ENCODE measurements at regions not wholly inside any gene's neighbourhood (a gene's known extent, or its start where the extent isn't known, plus 50 kb on each side); places are given as distances from the start of the nearest gene placed in this dataset.

DNA sequence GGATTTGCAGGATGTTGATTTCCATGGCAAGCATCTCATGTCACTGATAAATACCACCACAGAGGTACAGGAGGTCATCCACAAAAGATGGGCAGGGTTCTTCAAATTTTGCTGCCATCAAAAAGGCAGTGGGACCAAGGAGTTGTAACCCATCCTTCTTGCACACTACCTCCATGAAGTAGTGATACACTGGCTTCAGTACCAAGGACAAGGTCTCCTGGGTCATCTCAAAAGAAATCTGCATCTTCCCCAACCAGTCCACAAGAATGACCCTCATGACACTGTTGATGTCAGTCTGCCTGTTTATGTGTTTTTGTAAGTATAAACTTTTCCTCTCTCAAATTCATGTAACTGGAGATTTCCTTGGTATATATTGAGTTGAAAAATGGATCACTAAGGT, 298.2 kb downstream of the CDH9 start:
- DNase-seq (ENCODE audit: low spot score in 2 of 2) (no peak), ATAC-seq (replicated peaks; ENCODE audit: extremely low read depth, poor library complexity, severe bottlenecking) (no peak)
- H3K4me3 Mint-ChIP-seq = no peak overlapping the region
- H3K27ac Mint-ChIP-seq (ENCODE audit: low read depth) = no peak overlapping the region
- no peaks in the 10 kb centered on the region for H3K27me3 Mint-ChIP-seq
- no peaks in the 10 kb centered on the region for H3K9me3 Mint-ChIP-seq
- H3K4me1 Mint-ChIP-seq = no peaks in the 10 kb centered on the region
- H3K36me3 Mint-ChIP-seq (ENCODE audit: insufficient read depth) = no peaks in the 10 kb centered on the region

DNA sequence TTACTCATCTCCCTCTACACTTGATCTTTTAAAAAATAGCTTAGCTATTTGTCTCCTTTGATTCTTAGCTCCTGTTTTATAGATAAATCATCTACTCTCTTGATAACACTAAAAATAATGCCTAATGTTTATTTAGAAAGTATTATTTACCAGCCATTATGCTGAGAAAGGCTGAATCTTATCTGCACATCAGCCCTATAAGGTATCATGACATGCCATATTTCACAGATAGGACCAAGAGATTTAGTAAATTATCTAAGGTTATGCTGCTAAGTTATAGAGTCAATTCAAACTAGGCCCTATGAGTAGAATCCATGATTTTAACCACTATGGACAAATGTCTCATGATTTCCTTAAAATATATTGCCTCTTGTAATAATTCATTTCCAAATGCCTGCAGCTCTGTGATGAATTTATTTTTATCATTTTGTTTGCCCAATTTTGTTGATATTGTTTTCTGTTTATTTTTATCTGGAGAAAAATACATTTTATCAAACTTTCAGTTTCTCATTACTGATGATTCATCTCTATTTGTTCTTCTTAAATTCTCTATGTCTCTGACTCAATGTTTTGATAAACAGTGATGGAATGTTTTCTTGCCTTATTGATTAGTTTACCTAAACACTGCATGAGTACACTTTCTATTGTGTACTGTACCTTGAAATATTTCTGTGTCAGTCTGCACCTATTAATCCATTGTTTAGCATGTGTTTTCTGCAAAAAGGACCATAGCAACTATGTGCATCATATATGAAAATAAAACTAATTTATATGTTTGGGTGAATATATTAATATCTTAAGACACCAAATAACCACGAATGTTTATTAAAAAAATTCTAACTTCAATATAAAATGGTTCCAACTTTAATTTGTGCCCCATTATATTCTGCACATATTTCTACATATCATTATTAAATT, 300.8 kb downstream of the CDH9 start:
- Mint-ChIP-seq H3K27me3 (no peaks in the 10 kb centered on the region), H3K36me3 (ENCODE audit: insufficient read depth) (no peaks in the 10 kb centered on the region), H3K9me3 (peaks cover 11% of the 10 kb centered on the region), H3K4me3 (no peak overlapping the region), H3K4me1 (no peaks in the 10 kb centered on the region), H3K27ac (ENCODE audit: low read depth) (no peak overlapping the region)
- no peak for DNase-seq (ENCODE audit: low spot score in 2 of 2)
- no peak for ATAC-seq (replicated peaks; ENCODE audit: extremely low read depth, poor library complexity, severe bottlenecking)

- H3K36me3 Mint-ChIP-seq (ENCODE audit: insufficient read depth) = no peaks in the 10 kb centered on the region
- peaks cover 43% of the 10 kb centered on the region for H3K9me3 Mint-ChIP-seq
- H3K27me3 Mint-ChIP-seq = no peaks in the 10 kb centered on the region
- DNase-seq (ENCODE audit: low spot score in 2 of 2) = no peak
- H3K27ac Mint-ChIP-seq (ENCODE audit: low read depth) = no peak overlapping the region
- no peaks in the 10 kb centered on the region for H3K4me1 Mint-ChIP-seq
- no peak for ATAC-seq (replicated peaks; ENCODE audit: extremely low read depth, poor library complexity, severe bottlenecking)
- H3K4me3 Mint-ChIP-seq = no peak overlapping the region
These were observed 310.5 kb downstream of the CDH9 start for GRCh38 chr5:26727916-26728315.

DNA sequence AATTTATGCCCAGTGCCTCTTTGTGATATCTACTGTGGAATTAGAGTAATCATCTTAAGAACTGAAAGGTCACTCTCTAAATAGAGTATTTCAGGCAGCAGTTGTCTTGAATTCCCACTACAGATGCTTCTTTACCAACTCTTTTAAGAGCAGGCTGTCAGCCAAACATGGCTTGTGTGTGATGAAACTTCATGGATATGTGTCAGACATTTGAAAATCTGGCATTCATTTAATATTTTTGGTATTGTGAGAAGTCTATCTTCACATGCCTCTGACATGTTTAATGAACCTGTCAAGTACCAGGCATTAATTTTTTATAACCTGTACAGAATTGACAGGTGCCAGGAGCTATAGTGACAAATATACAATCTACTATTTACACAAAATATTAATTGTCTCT, 318.6 kb downstream of the CDH9 start:
- DNase-seq (ENCODE audit: low spot score in 2 of 2) (no peak), ATAC-seq (replicated peaks; ENCODE audit: extremely low read depth, poor library complexity, severe bottlenecking) (no peak)
- Mint-ChIP-seq H3K9me3 (peaks cover 9% of the 10 kb centered on the region), H3K4me3 (no peak overlapping the region), H3K27ac (ENCODE audit: low read depth) (no peak overlapping the region), H3K27me3 (no peaks in the 10 kb centered on the region), H3K4me1 (no peaks in the 10 kb centered on the region), H3K36me3 (ENCODE audit: insufficient read depth) (no peaks in the 10 kb centered on the region)

- Mint-ChIP-seq H3K9me3 (peaks cover 13% of the 10 kb centered on the region), H3K36me3 (ENCODE audit: insufficient read depth) (peaks cover 2% of the 10 kb centered on the region), H3K4me3 (no peak overlapping the region), H3K27ac (ENCODE audit: low read depth) (no peak overlapping the region), H3K4me1 (no peaks in the 10 kb centered on the region), H3K27me3 (no peaks in the 10 kb centered on the region)
- ATAC-seq (replicated peaks; ENCODE audit: extremely low read depth, poor library complexity, severe bottlenecking) (no peak), DNase-seq (ENCODE audit: low spot score in 2 of 2) (no peak)
These were observed 337.5 kb downstream of the CDH9 start for GRCh38 chr5:26700759-26701384.

DNA sequence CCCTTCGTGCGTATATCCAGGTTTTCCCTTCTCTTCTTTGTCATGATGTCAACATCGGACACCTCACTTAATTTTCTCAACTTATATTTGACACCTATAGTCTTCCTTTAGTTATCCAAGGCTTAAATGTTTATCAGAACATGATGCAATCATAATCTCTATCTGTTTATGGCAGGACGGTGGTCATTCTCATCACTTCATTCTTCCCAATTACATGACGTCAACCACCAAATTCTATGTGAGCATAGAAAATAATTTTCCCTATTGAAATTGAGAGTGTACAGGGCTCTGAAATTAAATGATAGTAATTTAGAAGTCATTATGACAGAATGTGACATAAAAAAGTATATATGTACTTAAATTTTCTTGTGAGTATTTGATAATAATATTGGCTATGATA, 345.4 kb downstream of the CDH9 start:
- Mint-ChIP-seq H3K4me3 (no peak overlapping the region), H3K4me1 (no peaks in the 10 kb centered on the region), H3K36me3 (ENCODE audit: insufficient read depth) (no peaks in the 10 kb centered on the region), H3K27ac (ENCODE audit: low read depth) (no peak overlapping the region), H3K9me3 (peaks cover 22% of the 10 kb centered on the region), H3K27me3 (no peaks in the 10 kb centered on the region)
- DNase-seq (ENCODE audit: low spot score in 2 of 2) (no peak), ATAC-seq (replicated peaks; ENCODE audit: extremely low read depth, poor library complexity, severe bottlenecking) (no peak)

- ATAC-seq (replicated peaks; ENCODE audit: extremely low read depth, poor library complexity, severe bottlenecking) (no peak), DNase-seq (ENCODE audit: low spot score in 2 of 2) (no peak)
- Mint-ChIP-seq H3K27ac (ENCODE audit: low read depth) (no peak overlapping the region), H3K27me3 (no peaks in the 10 kb centered on the region), H3K36me3 (ENCODE audit: insufficient read depth) (no peaks in the 10 kb centered on the region), H3K4me1 (no peaks in the 10 kb centered on the region), H3K4me3 (no peak overlapping the region), H3K9me3 (peaks cover 20% of the 10 kb centered on the region)
These were observed 346.9 kb downstream of the CDH9 start for GRCh38 chr5:26691486-26691885.

GRCh38 chr5:26690511-26690910, 347.9 kb downstream of the CDH9 start:
- H3K4me1 Mint-ChIP-seq = no peaks in the 10 kb centered on the region
- no peaks in the 10 kb centered on the region for H3K27me3 Mint-ChIP-seq
- peaks cover 15% of the 10 kb centered on the region for H3K9me3 Mint-ChIP-seq
- no peaks in the 10 kb centered on the region for H3K36me3 Mint-ChIP-seq (ENCODE audit: insufficient read depth)
- no peak overlapping the region for H3K27ac Mint-ChIP-seq (ENCODE audit: low read depth)
- no peak for DNase-seq (ENCODE audit: low spot score in 2 of 2)
- no peak for ATAC-seq (replicated peaks; ENCODE audit: extremely low read depth, poor library complexity, severe bottlenecking)
- H3K4me3 Mint-ChIP-seq = no peak overlapping the region

DNA sequence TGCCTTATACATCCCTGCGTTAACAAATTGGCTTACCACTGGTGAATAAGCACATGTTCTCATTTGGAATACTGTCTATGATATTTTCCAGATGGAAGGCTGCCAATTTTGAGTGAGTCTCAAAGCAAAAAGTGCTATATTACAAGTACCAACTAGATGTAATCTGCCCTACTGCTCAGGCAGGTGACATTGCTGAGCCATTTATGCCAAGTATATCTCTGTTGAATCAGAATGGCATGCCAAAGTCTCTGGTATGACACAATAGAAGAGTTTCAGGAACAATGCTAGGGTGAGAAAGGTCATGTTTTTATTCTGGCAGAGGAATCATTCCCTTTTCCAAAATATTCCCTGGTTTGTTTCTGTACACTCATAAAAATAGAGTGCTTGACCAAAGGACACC, 356.5 kb downstream of the CDH9 start:
- no peaks in the 10 kb centered on the region for H3K27me3 Mint-ChIP-seq

DNA sequence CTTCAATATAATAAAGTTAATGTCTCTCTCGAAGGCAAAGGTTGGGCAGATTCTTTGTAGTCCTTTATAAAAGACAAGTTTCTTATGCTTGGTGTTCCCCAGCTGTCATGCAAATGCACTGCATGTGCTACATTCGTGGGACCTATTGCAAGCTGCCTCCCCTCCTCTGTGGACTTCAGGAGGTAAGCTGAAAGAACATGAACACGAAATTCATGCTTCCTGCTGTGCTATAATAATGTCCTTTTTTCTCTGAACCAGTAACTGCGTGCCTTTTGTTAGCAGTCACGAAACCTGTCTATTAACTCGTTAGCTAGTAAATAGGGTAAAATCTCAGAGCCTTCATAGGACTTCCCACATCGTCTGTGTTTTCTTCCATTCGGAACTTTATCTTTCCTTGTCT, 363.5 kb downstream of the CDH9 start:
- Mint-ChIP-seq H3K4me3 (no peak overlapping the region), H3K4me1 (no peaks in the 10 kb centered on the region), H3K9me3 (peaks cover 17% of the 10 kb centered on the region), H3K27me3 (no peaks in the 10 kb centered on the region), H3K27ac (ENCODE audit: low read depth) (no peak overlapping the region), H3K36me3 (ENCODE audit: insufficient read depth) (no peaks in the 10 kb centered on the region)
- no peak for ATAC-seq (replicated peaks; ENCODE audit: extremely low read depth, poor library complexity, severe bottlenecking)
- DNase-seq (ENCODE audit: low spot score in 2 of 2) = no peak

More for the DNA sequence above, 356.5 kb downstream of the CDH9 start:
- H3K36me3 Mint-ChIP-seq (ENCODE audit: insufficient read depth) = no peaks in the 10 kb centered on the region
- H3K27ac Mint-ChIP-seq (ENCODE audit: low read depth) = no peak overlapping the region
- DNase-seq (ENCODE audit: low spot score in 2 of 2) = no peak
- H3K4me1 Mint-ChIP-seq = no peaks in the 10 kb centered on the region
- no peak overlapping the region for H3K4me3 Mint-ChIP-seq
- H3K9me3 Mint-ChIP-seq = peaks cover 32% of the 10 kb centered on the region
- no peak for ATAC-seq (replicated peaks; ENCODE audit: extremely low read depth, poor library complexity, severe bottlenecking)

DNA sequence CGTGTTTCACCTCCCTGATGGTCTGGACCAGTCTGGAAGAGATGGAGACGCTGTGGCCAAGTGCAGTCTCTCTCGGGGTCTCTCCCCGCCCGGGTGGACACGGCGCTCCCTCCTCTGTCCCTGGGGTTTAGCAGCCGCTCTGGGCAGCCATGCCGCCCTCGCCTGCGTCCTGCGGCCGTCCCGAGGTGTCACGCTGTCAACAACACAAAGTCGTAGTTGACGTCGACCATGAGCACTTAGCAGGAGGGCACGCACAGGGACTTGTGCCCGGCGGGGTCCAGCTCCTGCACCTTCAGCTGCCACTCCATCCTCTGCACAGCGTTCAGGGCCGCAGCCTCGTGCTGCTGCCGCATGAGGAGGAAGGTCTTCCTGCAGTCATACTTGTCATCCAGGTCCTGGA, 368.9 kb downstream of the CDH9 start:
- peaks cover 6% of the 10 kb centered on the region for H3K9me3 Mint-ChIP-seq
- ATAC-seq (replicated peaks; ENCODE audit: extremely low read depth, poor library complexity, severe bottlenecking) (no peak), DNase-seq (ENCODE audit: low spot score in 2 of 2) (no peak)
- H3K36me3 Mint-ChIP-seq (ENCODE audit: insufficient read depth) = no peaks in the 10 kb centered on the region
- no peaks in the 10 kb centered on the region for H3K27me3 Mint-ChIP-seq
- no peak overlapping the region for H3K27ac Mint-ChIP-seq (ENCODE audit: low read depth)
- no peak overlapping the region for H3K4me3 Mint-ChIP-seq
- H3K4me1 Mint-ChIP-seq = no peaks in the 10 kb centered on the region

GRCh38 chr5:26669031-26669430, 369.4 kb downstream of the CDH9 start:
- H3K27ac Mint-ChIP-seq (ENCODE audit: low read depth) = no peak overlapping the region
- no peaks in the 10 kb centered on the region for H3K4me1 Mint-ChIP-seq
- no peaks in the 10 kb centered on the region for H3K27me3 Mint-ChIP-seq
- H3K36me3 Mint-ChIP-seq (ENCODE audit: insufficient read depth) = no peaks in the 10 kb centered on the region
- ATAC-seq (replicated peaks; ENCODE audit: extremely low read depth, poor library complexity, severe bottlenecking) = no peak
- no peak overlapping the region for H3K4me3 Mint-ChIP-seq
- no peak for DNase-seq (ENCODE audit: low spot score in 2 of 2)
- H3K9me3 Mint-ChIP-seq = peaks cover 6% of the 10 kb centered on the region

DNA sequence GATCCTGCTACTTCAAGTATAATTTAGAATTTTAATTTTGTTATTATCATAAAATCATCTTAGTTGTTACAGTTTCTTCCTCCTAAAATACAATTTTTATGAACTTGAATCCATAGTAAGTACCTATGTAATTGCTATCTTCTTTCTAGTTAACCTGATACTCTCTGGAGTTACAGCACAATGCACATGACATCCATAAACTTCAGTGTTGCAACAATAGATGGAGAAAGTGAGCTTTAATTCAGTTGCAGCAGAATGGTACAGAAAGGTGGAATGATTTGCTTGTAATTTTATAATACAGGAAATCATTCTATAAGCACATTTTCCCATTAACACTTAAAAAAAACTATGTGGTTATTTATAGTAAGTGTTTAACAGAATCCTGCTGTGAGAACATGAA, 372.0 kb downstream of the CDH9 start:
- Mint-ChIP-seq H3K4me1 (no peaks in the 10 kb centered on the region), H3K27ac (ENCODE audit: low read depth) (no peak overlapping the region), H3K27me3 (no peaks in the 10 kb centered on the region), H3K36me3 (ENCODE audit: insufficient read depth) (no peaks in the 10 kb centered on the region), H3K4me3 (no peak overlapping the region), H3K9me3 (no peaks in the 10 kb centered on the region)
- DNase-seq (ENCODE audit: low spot score in 2 of 2) = no peak
- no peak for ATAC-seq (replicated peaks; ENCODE audit: extremely low read depth, poor library complexity, severe bottlenecking)

All from central memory CD8-positive, alpha-beta T cell (primary cell).